Keratinocyte (primary cell): ENCODE measurements at regions not wholly inside any gene's neighbourhood (a gene's known extent, or its start where the extent isn't known, plus 50 kb on each side); places are given as distances from the start of the nearest gene placed in this dataset.

ENCODE experiments used
- CTCF ChIP-seq, 3 experiments: IDR thresholded peaks in 1 of 3; conservative IDR thresholded peaks in 1 of 3; optimal IDR thresholded peaks in 1 of 3; 2 replicates in 2 of 3; 3 replicates in 1 of 3; pipeline versions ENCODE3 to v1.5.1; 2011; ENCODE audit warnings: low read length in 3 of 3, mild to moderate bottlenecking in 3 of 3, moderate library complexity in 2 of 3, control low read depth in 1 of 3, inconsistent platforms in 1 of 3; ENCODE audit not compliant: insufficient read depth in 2 of 3; ENCODE audit errors: extremely low read depth in 1 of 3
- EZH2 ChIP-seq: IDR thresholded peaks from one replicate; pipeline ENCODE4 v1.6.1; 2012; ENCODE audit warnings: inconsistent platforms, mild to moderate bottlenecking, low read length, moderate library complexity

DNA sequence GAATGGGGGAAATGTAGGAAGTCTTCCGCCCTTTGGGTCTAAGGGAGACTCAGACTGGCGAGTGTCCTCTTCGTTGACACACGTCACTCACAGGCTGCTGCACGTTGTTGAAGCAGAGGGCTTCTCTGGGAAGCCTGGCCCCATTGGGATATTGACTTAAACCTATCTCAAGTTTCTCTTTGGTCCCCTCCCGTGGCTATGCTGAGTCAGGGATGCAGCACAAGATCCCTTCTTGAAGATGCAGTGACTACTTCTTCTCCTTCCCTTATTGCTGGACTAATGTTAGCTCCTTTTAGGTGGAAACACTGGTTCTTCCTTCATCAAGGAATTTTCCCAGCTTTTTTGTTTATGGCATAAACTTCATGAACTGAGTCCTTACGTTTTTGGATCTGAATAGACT lies 89.8 kb upstream of the CCDC71L start:
- TF ChIP-seq CTCF (optimal IDR thresholded peaks at IDR 0.05 in 1 of 3, IDR thresholded peaks at IDR 0.05 in 1 of 3, conservative IDR thresholded peaks at IDR 0.05 in 1 of 3; ENCODE audit: extremely low read depth in 1 of 3, insufficient read depth in 2 of 3, low read length in 3 of 3) = no peak
- no peak for TF ChIP-seq EZH2
